HG03045 (cell line): ENCODE measurements at regions not wholly inside any gene's neighbourhood (a gene's known extent, or its start where the extent isn't known, plus 50 kb on each side); places are given as distances from the start of the nearest gene placed in this dataset.

ENCODE experiments used
- ATAC-seq: cut with Tn5 transposase; IDR thresholded peaks from one replicate; pipeline ENCODE4 v1.9.1; 2021; ENCODE audit warnings: mild to moderate bottlenecking, moderate library complexity; ENCODE audit not compliant: unreplicated experiment

- no peak for ATAC-seq
These were observed 50.6 kb upstream of the MPEG1 start for GRCh38 chr11:59263225-59263894.
